ENCODE measurements at regions not wholly inside any gene's neighbourhood (a gene's known extent, or its start where the extent isn't known, plus 50 kb on each side); places are given as distances from the start of the nearest gene placed in this dataset.

DNA sequence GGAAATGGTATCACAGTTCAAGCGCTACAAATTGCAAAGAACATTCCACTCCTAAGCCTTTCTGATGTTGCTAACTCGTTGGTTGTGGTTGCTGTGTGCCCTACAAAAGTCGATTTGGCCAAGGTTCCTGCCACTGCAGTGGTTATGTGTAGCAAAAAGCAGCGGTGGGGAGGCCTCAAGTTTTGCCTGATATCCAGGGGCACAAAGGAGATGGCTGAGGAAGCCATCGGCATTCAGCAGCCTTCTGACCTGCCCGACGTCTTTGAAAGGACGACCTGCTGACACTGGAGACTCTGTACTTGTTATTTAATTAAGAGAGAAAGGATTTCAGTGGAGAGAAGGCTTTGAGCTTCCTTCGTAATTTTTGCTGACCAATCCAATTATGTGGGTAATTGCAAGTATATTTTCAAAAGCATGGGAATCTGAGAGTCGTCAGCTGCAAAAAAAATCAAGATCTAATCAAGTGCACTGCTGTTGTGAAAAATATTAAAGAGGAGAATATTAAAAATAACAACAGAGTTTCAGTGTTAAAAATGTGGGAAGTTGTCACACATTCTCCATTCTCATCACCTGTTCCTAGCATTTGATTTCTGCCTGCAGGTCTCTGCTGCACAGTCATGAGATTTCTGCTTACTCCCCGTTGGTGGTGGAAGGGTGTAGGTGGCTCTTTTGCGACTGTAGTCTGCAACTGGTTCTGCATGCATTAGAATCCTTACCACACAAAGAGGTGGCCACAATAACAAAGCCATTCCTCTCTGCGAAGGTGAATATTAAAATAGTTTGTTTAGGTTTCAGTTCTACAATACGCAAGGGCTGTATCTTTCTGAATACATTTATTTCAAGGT is 319.2 kb downstream of the IRX2 start:
- no peaks in the 10 kb centered on the region for H3K36me3 Mint-ChIP-seq (ENCODE audit: low read depth)
- H3K27ac Mint-ChIP-seq, result no peak overlapping the region
- peaks cover 31% of the 10 kb centered on the region for H3K27me3 Mint-ChIP-seq (ENCODE audit: low read depth, poor library complexity)
- DNase-seq, result no peak
- peaks cover 39% of the 10 kb centered on the region for H3K9me3 Mint-ChIP-seq
- H3K4me1 Mint-ChIP-seq, result peaks cover 18% of the 10 kb centered on the region
- no peak overlapping the region for H3K4me3 Mint-ChIP-seq
- TF ChIP-seq, protein P1, sequence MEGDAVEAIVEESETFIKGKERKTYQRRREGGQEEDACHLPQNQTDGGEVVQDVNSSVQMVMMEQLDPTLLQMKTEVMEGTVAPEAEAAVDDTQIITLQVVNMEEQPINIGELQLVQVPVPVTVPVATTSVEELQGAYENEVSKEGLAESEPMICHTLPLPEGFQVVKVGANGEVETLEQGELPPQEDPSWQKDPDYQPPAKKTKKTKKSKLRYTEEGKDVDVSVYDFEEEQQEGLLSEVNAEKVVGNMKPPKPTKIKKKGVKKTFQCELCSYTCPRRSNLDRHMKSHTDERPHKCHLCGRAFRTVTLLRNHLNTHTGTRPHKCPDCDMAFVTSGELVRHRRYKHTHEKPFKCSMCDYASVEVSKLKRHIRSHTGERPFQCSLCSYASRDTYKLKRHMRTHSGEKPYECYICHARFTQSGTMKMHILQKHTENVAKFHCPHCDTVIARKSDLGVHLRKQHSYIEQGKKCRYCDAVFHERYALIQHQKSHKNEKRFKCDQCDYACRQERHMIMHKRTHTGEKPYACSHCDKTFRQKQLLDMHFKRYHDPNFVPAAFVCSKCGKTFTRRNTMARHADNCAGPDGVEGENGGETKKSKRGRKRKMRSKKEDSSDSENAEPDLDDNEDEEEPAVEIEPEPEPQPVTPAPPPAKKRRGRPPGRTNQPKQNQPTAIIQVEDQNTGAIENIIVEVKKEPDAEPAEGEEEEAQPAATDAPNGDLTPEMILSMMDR (IDR thresholded peaks at IDR 0.05), result no peak

DNA sequence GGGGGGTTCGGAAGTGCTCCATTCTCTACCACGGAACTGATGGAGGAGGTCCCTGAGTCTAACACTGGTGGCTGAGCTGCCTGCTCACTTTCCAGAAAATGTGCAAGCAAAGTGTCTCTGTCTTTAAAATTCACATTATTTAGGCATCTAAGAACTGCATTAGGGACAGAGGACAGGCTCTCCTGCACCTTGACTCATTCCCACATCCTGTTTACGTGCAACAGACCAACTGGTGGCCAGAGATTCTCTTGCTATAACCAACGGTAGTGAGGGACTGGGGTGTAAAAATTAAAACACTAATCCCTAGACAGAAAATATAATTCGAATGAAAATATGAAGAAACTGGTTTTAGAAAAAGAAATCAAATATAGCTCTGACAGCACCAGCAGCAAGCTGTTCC is 320.9 kb downstream of the IRX2 start:
- H3K27ac Mint-ChIP-seq, result no peak overlapping the region
- TF ChIP-seq, protein P1 (IDR thresholded peaks at IDR 0.05), result no peak
- no peaks in the 10 kb centered on the region for H3K36me3 Mint-ChIP-seq (ENCODE audit: low read depth)
- peaks cover 27% of the 10 kb centered on the region for H3K27me3 Mint-ChIP-seq (ENCODE audit: low read depth, poor library complexity)
- peaks cover 30% of the 10 kb centered on the region for H3K9me3 Mint-ChIP-seq
- no peak overlapping the region for H3K4me3 Mint-ChIP-seq
- DNase-seq, result no peak
- H3K4me1 Mint-ChIP-seq, result peaks cover 18% of the 10 kb centered on the region

DNA sequence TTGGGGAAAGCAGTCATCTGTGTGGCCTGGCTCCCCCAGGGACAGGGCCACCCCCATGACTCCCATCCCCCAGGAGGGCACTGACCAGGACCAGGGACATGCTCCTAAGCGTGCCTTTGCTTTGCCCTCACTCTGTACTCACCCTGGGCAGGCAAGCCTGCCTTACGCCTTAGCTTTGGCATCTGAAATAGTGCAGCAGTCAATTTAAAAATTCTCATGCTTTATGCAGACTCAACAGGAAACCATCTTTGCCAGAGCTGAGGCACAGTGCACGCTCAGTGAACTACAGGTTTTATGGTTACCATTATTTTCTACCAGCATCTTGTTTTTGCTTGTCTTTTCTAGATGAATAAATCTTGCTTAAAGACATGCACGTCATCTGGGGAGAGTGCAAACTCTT is 323.5 kb downstream of the IRX2 start:
- H3K36me3 Mint-ChIP-seq (ENCODE audit: low read depth), result no peaks in the 10 kb centered on the region
- TF ChIP-seq, protein P1 (IDR thresholded peaks at IDR 0.05), result no peak
- no peak overlapping the region for H3K27ac Mint-ChIP-seq
- H3K9me3 Mint-ChIP-seq, result peaks cover 49% of the 10 kb centered on the region
- no peak for DNase-seq
- peaks cover 9% of the 10 kb centered on the region for H3K4me1 Mint-ChIP-seq
- peaks cover 10% of the 10 kb centered on the region for H3K27me3 Mint-ChIP-seq (ENCODE audit: low read depth, poor library complexity)
- H3K4me3 Mint-ChIP-seq, result no peak overlapping the region

DNA sequence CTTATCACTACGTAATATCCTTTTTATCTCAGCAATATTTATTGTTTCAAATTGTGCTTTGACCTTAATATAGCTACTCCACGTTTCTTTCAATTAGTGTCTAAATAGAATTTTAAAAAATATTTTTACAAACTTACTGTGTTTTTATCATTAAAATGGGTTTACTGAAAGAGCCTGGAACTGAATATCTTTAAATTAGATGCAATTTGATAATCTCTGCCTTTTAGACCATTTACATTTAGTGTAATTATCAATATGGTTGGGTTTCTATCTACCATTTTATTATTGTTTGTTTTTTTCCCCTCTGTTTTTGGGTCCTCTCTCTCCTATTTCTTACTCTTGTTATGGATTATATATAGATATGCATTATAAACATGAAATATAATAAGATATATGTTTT is 327.8 kb downstream of the IRX2 start:
- Mint-ChIP-seq H3K4me1 (no peaks in the 10 kb centered on the region), H3K36me3 (ENCODE audit: low read depth) (no peaks in the 10 kb centered on the region), H3K4me3 (no peak overlapping the region), H3K27ac (no peak overlapping the region), H3K27me3 (ENCODE audit: low read depth, poor library complexity) (peaks cover 13% of the 10 kb centered on the region), H3K9me3 (peaks cover 35% of the 10 kb centered on the region)
- DNase-seq, result no peak
- TF ChIP-seq, protein P1 (IDR thresholded peaks at IDR 0.05), result no peak

DNA sequence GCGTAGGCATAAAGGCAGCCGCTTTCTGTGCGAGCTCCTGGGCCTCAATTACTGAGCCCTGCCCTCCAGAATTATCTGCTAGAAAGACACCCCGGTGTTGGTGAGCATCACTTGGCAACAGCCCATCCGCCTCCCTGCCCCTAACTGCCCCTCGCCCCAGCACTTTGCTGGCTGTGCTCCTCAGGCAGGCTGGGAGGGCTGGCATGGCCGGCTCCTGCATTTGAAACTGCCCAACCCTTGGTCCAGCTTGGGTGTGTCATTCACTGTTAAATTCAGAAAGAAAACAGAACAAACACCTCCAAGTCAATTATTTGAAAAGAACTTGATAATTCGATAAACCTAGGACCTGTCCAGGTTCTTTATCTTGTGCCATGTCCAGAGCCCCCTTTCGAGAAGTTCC is 334.2 kb downstream of the IRX2 start:
- H3K9me3 Mint-ChIP-seq, result peaks cover 3% of the 10 kb centered on the region
- peaks cover 40% of the 10 kb centered on the region for H3K27me3 Mint-ChIP-seq (ENCODE audit: low read depth, poor library complexity)
- TF ChIP-seq, protein P1 (IDR thresholded peaks at IDR 0.05), result no peak
- H3K4me3 Mint-ChIP-seq, result no peak overlapping the region
- DNase-seq, result no peak
- H3K36me3 Mint-ChIP-seq (ENCODE audit: low read depth), result no peaks in the 10 kb centered on the region
- H3K4me1 Mint-ChIP-seq, result no peaks in the 10 kb centered on the region
- no peak overlapping the region for H3K27ac Mint-ChIP-seq

DNA sequence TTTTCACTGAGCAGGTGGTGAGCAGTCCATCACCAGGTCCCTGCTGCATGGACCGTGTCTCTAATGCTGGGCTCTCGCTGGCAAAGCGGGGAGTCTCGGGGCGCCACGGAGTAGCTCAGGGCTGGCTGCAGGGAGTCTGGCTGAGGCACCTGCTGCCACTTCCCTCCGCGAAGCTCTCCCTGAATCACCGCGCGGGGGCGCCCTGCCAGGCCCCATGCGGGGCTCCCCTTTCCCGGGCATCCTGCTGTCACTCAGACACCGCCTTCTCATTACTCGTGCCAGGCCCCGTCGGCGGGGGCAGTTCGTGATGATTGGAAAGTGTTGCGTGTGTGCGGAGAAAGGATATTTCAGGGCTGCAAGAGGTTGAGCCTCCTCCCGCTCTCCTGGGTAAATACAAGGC is 335.8 kb downstream of the IRX2 start:
- H3K27ac Mint-ChIP-seq, result no peak overlapping the region
- H3K36me3 Mint-ChIP-seq (ENCODE audit: low read depth), result no peaks in the 10 kb centered on the region
- peaks cover 41% of the 10 kb centered on the region for H3K27me3 Mint-ChIP-seq (ENCODE audit: low read depth, poor library complexity)
- no peaks in the 10 kb centered on the region for H3K9me3 Mint-ChIP-seq
- H3K4me1 Mint-ChIP-seq, result no peaks in the 10 kb centered on the region
- no peak for DNase-seq
- H3K4me3 Mint-ChIP-seq, result no peak overlapping the region
- TF ChIP-seq, protein P1 (IDR thresholded peaks at IDR 0.05), result no peak
